Right ventricle myocardium inferior (tissue), 1 donor: ENCODE measurements at regions not wholly inside any gene's neighbourhood (a gene's known extent, or its start where the extent isn't known, plus 50 kb on each side); places are given as distances from the start of the nearest gene placed in this dataset.

Source experiments
- ATAC-seq: fragments of 200-7000 bp; cut with Tn5 transposase; one replicate; pipeline ENCODE4 v1.9.1; 2020; ENCODE audit warnings: mild to moderate bottlenecking, moderate library complexity
- DNase-seq: peaks from one replicate; pipeline ENCODE4 v3.0.0; 2021; ENCODE audit errors: missing footprints
- intact Hi-C: fragments of 100-400 bp; cut with DNase I; formaldehyde crosslinking; loops from one replicate; pipeline ENCODE4 v1.11.0; 2022
- donor health status: DM: no; HTN: yes; CAD: no; lungs with severe emphysema.

DNA sequence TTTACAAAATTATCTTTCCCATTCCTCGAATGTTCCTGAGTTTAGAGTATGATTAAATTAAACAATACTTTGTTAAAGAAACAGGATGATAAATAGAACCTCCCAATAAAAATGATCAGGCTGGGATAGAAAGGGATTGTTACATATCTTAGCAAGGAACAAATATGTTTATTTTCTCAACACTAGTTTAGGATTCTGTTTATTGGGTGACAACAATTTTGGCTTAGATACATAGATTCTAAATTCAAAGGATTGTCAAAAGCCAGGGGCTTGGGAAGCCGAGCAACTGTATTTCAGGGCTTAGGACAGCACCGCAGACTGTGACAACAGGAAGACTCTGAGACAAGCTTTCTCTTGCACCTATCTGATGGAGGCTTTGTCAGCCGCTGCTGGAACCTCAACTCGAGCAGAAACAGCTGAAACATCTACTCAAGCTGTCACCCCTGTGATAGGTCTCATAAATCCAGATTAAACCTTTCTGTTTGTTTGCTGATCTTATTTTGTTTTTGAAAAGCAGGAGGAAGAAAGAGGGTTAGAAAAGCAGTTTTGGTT is 562.8 kb upstream of the ZFHX3 start:
- intact Hi-C loops, result no loop called here
- no peak for ATAC-seq
- no peak for DNase-seq

GRCh38 chr16:73610160-73610559 is 562.2 kb upstream of the ZFHX3 start:
- no peak for ATAC-seq
- DNase-seq, result no peak
- intact Hi-C loops, result no loop called here

- intact Hi-C loops, result no loop called here
- ATAC-seq (no peak), DNase-seq (no peak)
These were observed 561.0 kb upstream of the ZFHX3 start for GRCh38 chr16:73608911-73609310.

DNA sequence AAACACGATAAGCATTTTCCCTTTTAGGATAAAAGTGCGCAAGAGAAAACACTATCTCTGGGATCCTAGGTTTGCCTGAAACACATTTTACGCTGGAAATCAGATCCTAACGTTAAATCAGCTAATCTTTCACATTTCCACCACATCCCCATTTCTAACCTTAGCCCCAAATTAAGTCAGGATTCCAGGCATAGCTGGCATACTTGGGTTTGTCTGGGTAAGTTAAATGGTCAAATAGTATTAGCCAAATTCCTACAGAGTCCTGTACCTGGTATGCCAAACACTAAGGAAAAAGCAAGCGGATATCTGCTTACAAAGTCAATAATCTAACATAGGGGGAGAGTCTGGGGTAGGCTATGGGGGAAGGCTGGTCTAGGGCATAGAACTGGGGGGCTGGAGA is 557.4 kb upstream of the ZFHX3 start:
- DNase-seq, result no peak
- intact Hi-C loops, result no loop called here
- ATAC-seq, result no peak

GRCh38 chr16:73601911-73602310 is 554.0 kb upstream of the ZFHX3 start:
- intact Hi-C loops, result no loop called here
- DNase-seq, result no peak
- no peak for ATAC-seq

GRCh38 chr16:73599870-73600269 is 551.9 kb upstream of the ZFHX3 start:
- intact Hi-C loops, result no loop called here
- DNase-seq (no peak), ATAC-seq (no peak)

- ATAC-seq (no peak), DNase-seq (no peak)
- intact Hi-C loops, result no loop called here
These were observed 551.4 kb upstream of the ZFHX3 start for GRCh38 chr16:73599351-73599750.

- no peak for DNase-seq
- no peak for ATAC-seq
- intact Hi-C loops, result loop anchor here (10.0 kb wide), 1 partner anchor 259 kb away; no protein-coding TSS in a partner anchor
These were observed 536.2 kb upstream of the ZFHX3 start for GRCh38 chr16:73584157-73584556.

- no peak for ATAC-seq
- DNase-seq, result no peak
- intact Hi-C loops, result no loop called here
These were observed 524.4 kb upstream of the ZFHX3 start for GRCh38 chr16:73572135-73572828.

GRCh38 chr16:73569266-73569980 is 521.5 kb upstream of the ZFHX3 start:
- ATAC-seq (no peak), DNase-seq (no peak)
- intact Hi-C loops, result loop anchor here (5.0 kb wide), 1 partner anchor 308 kb away; no protein-coding TSS in a partner anchor

- ATAC-seq (no peak), DNase-seq (no peak)
- intact Hi-C loops, result loop anchor here (5.0 kb wide), 1 partner anchor 309 kb away; no protein-coding TSS in a partner anchor
These were observed 520.8 kb upstream of the ZFHX3 start for GRCh38 chr16:73568769-73569168.

GRCh38 chr16:73565925-73566324 is 518.0 kb upstream of the ZFHX3 start:
- ATAC-seq, result no peak
- DNase-seq, result no peak
- intact Hi-C loops, result loop anchor here (5.0 kb wide), 1 partner anchor 311 kb away; no protein-coding TSS in a partner anchor

DNA sequence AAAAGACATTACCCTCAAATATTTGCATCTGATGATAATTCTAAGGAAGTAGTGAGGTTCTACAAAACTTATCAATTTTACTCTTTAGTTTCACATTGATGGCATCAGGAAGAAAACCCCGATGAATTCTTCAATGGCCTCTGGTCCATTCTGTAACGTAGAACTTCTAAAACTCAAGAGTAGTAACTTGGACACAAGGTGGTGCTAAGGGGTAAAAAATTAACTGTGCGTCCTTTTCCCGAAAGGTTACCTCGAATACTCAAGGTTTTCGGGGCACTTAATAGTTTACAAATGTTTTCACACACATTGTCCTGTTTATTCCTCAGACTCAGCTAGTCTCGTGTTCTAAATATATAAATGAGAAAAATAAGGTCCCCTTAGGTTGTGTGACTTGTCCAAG is 517.3 kb upstream of the ZFHX3 start:
- no peak for ATAC-seq
- intact Hi-C loops, result loop anchor here (5.0 kb wide), 1 partner anchor 312 kb away; no protein-coding TSS in a partner anchor

DNA sequence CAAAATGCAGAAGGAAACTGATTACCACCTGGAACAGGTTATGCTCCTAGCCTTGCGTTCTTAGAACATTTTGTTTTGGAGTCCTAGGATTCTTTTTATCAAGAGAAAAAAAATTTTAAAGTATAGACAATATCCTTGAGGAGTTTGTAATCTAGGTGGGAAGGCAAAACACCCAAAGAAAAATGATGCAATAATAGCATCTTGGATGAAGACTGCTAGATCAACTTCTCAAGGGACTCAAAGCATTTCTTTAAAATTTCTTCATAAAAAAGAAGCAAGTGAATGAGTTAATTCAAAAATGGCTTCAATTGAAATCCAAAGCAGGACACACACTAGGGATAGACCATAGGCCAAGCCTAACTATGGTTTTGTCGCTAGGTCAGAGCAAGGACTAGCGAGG is 515.8 kb upstream of the ZFHX3 start:
- DNase-seq (no peak), ATAC-seq (no peak)
- intact Hi-C loops, result no loop called here

More for the DNA sequence above, 517.3 kb upstream of the ZFHX3 start:
- DNase-seq, result no peak

- ATAC-seq (no peak), DNase-seq (no peak)
- intact Hi-C loops, result no loop called here
These were observed 512.6 kb upstream of the ZFHX3 start for GRCh38 chr16:73560497-73560896.

- DNase-seq, result no peak
- no peak for ATAC-seq
- intact Hi-C loops, result no loop called here
These were observed 510.3 kb upstream of the ZFHX3 start for GRCh38 chr16:73558219-73558618.

DNA sequence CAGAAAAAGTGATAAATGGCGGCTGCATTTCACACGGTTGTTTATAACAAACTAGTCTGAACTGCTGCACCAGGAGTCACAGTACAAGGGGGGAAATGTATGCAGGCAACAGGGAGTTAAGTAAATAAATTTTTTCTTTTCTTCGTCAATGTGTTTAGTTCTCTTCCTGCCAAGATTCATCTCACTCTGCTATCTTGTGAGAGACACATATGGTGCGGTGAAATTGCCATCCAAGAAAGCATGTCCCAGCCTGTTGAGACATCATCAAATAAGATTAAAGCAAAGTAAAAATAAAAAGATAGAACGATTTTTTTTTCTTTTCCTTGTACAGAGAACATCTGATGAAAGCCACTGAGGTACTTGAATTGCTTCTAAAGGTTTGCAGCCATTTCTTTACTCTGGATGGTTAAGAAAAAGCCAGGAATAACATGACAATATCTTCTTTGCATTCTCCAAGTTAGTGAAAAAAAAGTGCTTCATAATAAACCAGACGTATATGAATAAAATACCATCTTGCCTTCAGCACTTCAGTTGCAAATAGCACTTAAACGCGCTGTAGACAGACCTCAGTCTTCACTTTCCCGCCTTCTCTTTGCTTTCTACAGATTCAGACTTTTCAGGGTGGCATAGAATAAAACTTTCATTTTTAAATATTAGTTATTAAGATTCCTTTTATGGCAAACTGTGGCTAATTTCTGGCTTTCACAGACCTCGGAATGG is 506.2 kb upstream of the ZFHX3 start:
- intact Hi-C loops, result no loop called here
- ATAC-seq (no peak), DNase-seq (no peak)

- intact Hi-C loops, result no loop called here
- DNase-seq, result no peak
- ATAC-seq, result no peak
These were observed 502.2 kb upstream of the ZFHX3 start for GRCh38 chr16:73549984-73550631.
